ENCODE measurements at regions not wholly inside any gene's neighbourhood (a gene's known extent, or its start where the extent isn't known, plus 50 kb on each side); places are given as distances from the start of the nearest gene placed in this dataset.

DNA sequence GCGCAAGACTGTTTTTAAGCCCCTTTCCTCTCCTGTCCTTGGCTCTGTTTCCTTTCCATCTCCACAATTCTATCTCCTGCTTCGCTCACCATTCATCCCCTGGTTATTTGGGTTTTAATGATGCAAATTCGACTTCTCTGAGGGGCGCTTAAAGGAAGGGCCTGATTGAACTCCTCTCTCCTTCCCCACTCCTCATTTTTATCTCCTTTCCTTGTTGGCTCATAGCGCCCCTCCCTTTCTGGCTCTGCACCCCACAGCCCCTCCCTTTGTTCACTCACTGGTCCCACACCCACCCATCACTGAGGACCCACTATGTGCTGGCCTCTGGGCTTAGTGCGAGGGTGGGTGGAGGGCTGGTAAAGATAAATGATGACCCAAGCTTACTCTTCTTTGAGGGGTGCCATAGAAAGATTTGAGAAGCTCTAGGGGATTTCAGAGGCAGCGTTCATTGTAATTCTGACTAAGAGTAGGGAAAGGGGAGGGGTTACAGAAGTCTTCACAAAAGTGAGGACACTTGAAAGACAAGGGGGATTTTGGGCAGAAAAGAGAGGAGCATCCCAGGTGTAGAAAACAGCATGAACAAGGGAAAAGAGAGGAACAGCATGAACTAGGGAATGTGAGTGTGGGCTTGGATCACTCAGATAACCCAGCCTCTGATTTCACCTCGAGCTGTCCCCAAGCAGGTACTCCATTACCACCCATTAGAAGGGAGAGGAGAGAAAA, 507.8 kb downstream of the CD83 start:
- ChIA-PET RAD21 (ENCODE audit: unreplicated experiment) (interaction anchor here (1.0 kb wide), 1 partner anchor 11 kb away, joined by 3 read pairs; no protein-coding TSS in a partner anchor), CTCF (no interaction called here), SMC1A (ENCODE audit: uncharacterized antibody, unreplicated experiment) (no interaction called here), POLR2A (no interaction called here)
- no peak overlapping the region for H2AFZ ChIP-seq (ENCODE audit: control insufficient read depth, low read depth, low read length)
- TF ChIP-seq CHD4 (IDR thresholded peaks at IDR 0.05) (no peak), ATF7 (IDR thresholded peaks at IDR 0.05; ENCODE audit: low read depth) (no peak), SREBF2 (IDR thresholded peaks at IDR 0.05; ENCODE audit: low read length) (no peak), WRNIP1 (IDR thresholded peaks at IDR 0.05; ENCODE audit: borderline replicate concordance, low read depth, low read length) (no peak), ZNF274 (IDR thresholded peaks at IDR 0.05; ENCODE audit: insufficient read depth, insufficient read length) (no peak), CREM (IDR thresholded peaks at IDR 0.05; ENCODE audit: low read depth) (no peak), RAD21 (IDR thresholded peaks at IDR 0.05; ENCODE audit: insufficient read depth, low read depth, low read length) (no peak), LARP7 (IDR thresholded peaks at IDR 0.05) (no peak), ZNF207 (IDR thresholded peaks at IDR 0.05; ENCODE audit: borderline replicate concordance) (no peak), MTA3 (IDR thresholded peaks at IDR 0.05; ENCODE audit: borderline replicate concordance, low read length) (no peak)
- TF ChIP-seq, protein P1, sequence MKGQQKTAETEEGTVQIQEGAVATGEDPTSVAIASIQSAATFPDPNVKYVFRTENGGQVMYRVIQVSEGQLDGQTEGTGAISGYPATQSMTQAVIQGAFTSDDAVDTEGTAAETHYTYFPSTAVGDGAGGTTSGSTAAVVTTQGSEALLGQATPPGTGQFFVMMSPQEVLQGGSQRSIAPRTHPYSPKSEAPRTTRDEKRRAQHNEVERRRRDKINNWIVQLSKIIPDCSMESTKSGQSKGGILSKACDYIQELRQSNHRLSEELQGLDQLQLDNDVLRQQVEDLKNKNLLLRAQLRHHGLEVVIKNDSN (IDR thresholded peaks at IDR 0.05; ENCODE audit: borderline replicate concordance, extremely low read length, insufficient read depth, low read depth, low read length): no peak
- TF ChIP-seq, protein P2, sequence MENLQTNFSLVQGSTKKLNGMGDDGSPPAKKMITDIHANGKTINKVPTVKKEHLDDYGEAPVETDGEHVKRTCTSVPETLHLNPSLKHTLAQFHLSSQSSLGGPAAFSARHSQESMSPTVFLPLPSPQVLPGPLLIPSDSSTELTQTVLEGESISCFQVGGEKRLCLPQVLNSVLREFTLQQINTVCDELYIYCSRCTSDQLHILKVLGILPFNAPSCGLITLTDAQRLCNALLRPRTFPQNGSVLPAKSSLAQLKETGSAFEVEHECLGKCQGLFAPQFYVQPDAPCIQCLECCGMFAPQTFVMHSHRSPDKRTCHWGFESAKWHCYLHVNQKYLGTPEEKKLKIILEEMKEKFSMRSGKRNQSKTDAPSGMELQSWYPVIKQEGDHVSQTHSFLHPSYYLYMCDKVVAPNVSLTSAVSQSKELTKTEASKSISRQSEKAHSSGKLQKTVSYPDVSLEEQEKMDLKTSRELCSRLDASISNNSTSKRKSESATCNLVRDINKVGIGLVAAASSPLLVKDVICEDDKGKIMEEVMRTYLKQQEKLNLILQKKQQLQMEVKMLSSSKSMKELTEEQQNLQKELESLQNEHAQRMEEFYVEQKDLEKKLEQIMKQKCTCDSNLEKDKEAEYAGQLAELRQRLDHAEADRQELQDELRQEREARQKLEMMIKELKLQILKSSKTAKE (IDR thresholded peaks at IDR 0.05; ENCODE audit: low read depth, poor library complexity, severe bottlenecking): no peak
- TF ChIP-seq, protein P3, sequence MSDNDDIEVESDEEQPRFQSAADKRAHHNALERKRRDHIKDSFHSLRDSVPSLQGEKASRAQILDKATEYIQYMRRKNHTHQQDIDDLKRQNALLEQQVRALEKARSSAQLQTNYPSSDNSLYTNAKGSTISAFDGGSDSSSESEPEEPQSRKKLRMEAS (IDR thresholded peaks at IDR 0.05; ENCODE audit: low read depth, low read length): no peak
- in situ Hi-C loops (cut with MboI): no loop called here
- no peaks in the 10 kb centered on the region for H3K4me1 ChIP-seq (ENCODE audit: control insufficient read depth, insufficient read depth, low read length)
- no peak for ATAC-seq
- H3K9ac ChIP-seq (ENCODE audit: control insufficient read depth, insufficient read depth, low read length): no peak overlapping the region
- 12% methylated on average over 7 of the region's 8 CpGs for WGBS (ENCODE audit: insufficient coverage, insufficient replicate concordance, low lambda C conversion rate, missing lambda C conversion rate)
- no peak for FAIRE-seq
- no peaks in the 10 kb centered on the region for H3K79me2 ChIP-seq (ENCODE audit: control insufficient read depth, insufficient read depth, low read length)
- H3K9me3 ChIP-seq (replicated peaks; ENCODE audit: control insufficient read depth, insufficient read depth, low read length): no peaks in the 10 kb centered on the region; the same call in 2 of the 3 replicates
- H3K36me3 ChIP-seq (ENCODE audit: control insufficient read depth in 2 of 2, insufficient read depth in 2 of 2, low read length in 1 of 2): no peaks in the 10 kb centered on the region
- intact Hi-C loops (cut with micrococcal nuclease; ENCODE audit: unreplicated experiment): no loop called here
- peaks cover 2% of the 10 kb centered on the region in 2 experiments; a peak in 1 of 4 replicates for H3K27me3 ChIP-seq (replicated peaks in 1 of 2; ENCODE audit: control insufficient read depth in 2 of 2, insufficient read depth in 2 of 2, low read length in 1 of 2)
- no peak for DNase-seq (ENCODE audit: low read depth, low spot score)
- H3K4me3 ChIP-seq: no peak overlapping the region
- BruUV-seq (replicated peaks): no TSS peak
- no peak overlapping the region for H3K27ac ChIP-seq (ENCODE audit: control insufficient read depth, insufficient read depth)
- H4K20me1 ChIP-seq (ENCODE audit: control insufficient read depth, insufficient read depth): no peaks in the 10 kb centered on the region
- no peak overlapping the region for H3K4me2 ChIP-seq (ENCODE audit: control insufficient read depth, insufficient read depth)

Data from GM12878 (cell line).